K562 (cell line): ENCODE measurements at regions not wholly inside any gene's neighbourhood (a gene's known extent, or its start where the extent isn't known, plus 50 kb on each side); places are given as distances from the start of the nearest gene placed in this dataset.

Experiments
- ATAC-seq: fragments of 200-7000 bp; cut with Tn5 transposase; 3 replicates; pipeline ENCODE4 v1.9.1; 2020; ENCODE audit warnings: moderate library complexity
- BruUV-seq: library from RNA; stranded (reverse); fragments of 400-500 nt; replicated peaks from 2 replicates; lab custom pipeline; 2021; lab: Mats Ljungman, UMichigan
- CTCF ChIA-PET: fragments of 300-600 bp; formaldehyde crosslinking; extraction: SDS; loops from one replicate; lab custom pipeline; 2021; ENCODE audit warnings: low intra/inter-chr PET ratio; lab: Yijun Ruan, JAX
- POLR2A ChIA-PET: fragments of 300-600, 350-650 bp; sonication (Branson Sonifier 250); formaldehyde crosslinking; extraction: SDS; loops from one replicate; lab custom pipeline; 2021; ENCODE audit warnings: antibody characterized with exemption, inconsistent platforms; lab: Yijun Ruan, JAX
- DNase-seq, 4 experiments: peaks; one replicate each; pipeline versions ENCODE4 v3.0.0 to v3.0.0-alpha.2; 2011 to 2018; ENCODE audit warnings: low spot score in 3 of 4, mixed read lengths in 3 of 4; ENCODE audit errors: extremely low read depth in 1 of 4
- FAIRE-seq: peaks from 2 replicates; lab custom pipeline; 2011; peaks lifted over from hg19 to GRCh38; lab: Jason Lieb, UNC
- H2AFZ ChIP-seq: 2 replicates; pipeline ENCODE4 v1.6.0; 2011; ENCODE audit warnings: low read depth, low read length, control low read depth, inconsistent platforms
- H3K27ac ChIP-seq: fragments of 200-600 bp; 3 replicates; pipeline ENCODE4 v1.8.0; 2011; ENCODE audit warnings: low read depth, mild to moderate bottlenecking, control low read depth, inconsistent platforms, low read length, moderate library complexity, mixed read lengths; ENCODE audit errors: extremely low read depth
- H3K27me3 ChIP-seq, 2 experiments: fragments of 300-600 bp in 1 of 2; 2 replicates in 1 of 2; 3 replicates in 1 of 2; pipeline versions ENCODE4 v1.6.0 to v1.8.0; 2011; ENCODE audit warnings: inconsistent platforms in 2 of 2, low read length in 2 of 2, mild to moderate bottlenecking in 1 of 2, mixed read lengths in 1 of 2, moderate library complexity in 1 of 2; ENCODE audit not compliant: control insufficient read depth in 2 of 2, insufficient read depth in 2 of 2
- H3K36me3 ChIP-seq: fragments of 300-600 bp; 3 replicates; pipeline ENCODE4 v1.8.0; 2011; ENCODE audit warnings: mild to moderate bottlenecking, low read length, inconsistent platforms; ENCODE audit not compliant: control insufficient read depth, insufficient read depth
- H3K4me1 ChIP-seq, 2 experiments: fragments of 200-600 bp in 1 of 2; replicated peaks in 1 of 2; 2 replicates in 1 of 2; 3 replicates in 1 of 2; pipeline versions ENCODE4 v1.5.1 to v1.8.0; 2011; ENCODE audit warnings: inconsistent platforms in 2 of 2, low read length in 2 of 2, mild to moderate bottlenecking in 1 of 2, mixed read lengths in 1 of 2, moderate library complexity in 1 of 2; ENCODE audit not compliant: control insufficient read depth in 2 of 2, insufficient read depth in 2 of 2
- H3K4me2 ChIP-seq: 2 replicates; pipeline ENCODE4 v1.6.1; 2011; ENCODE audit warnings: low read length, control low read depth, inconsistent platforms, mixed read lengths; ENCODE audit not compliant: insufficient read depth
- H3K4me3 ChIP-seq: fragments of 200-600 bp; sonication (generic), shearing (Covaris generic); 2 replicates; pipeline ENCODE4 v1.5.1; 2016; ENCODE audit warnings: control low read depth, inconsistent platforms
- H3K79me2 ChIP-seq: fragments of 200-600 bp; 3 replicates; pipeline ENCODE4 v1.8.0; 2011; ENCODE audit warnings: low read length, inconsistent platforms; ENCODE audit not compliant: control insufficient read depth, insufficient read depth
- H3K9ac ChIP-seq, 2 experiments: 2 replicates each; pipeline versions ENCODE4 v1.6.0 to v1.6.1; 2011; ENCODE audit warnings: low read depth in 2 of 2, low read length in 2 of 2, control low read depth in 1 of 2, inconsistent platforms in 1 of 2, mild to moderate bottlenecking in 1 of 2, mixed read lengths in 1 of 2; ENCODE audit not compliant: insufficient read depth in 1 of 2
- H3K9me1 ChIP-seq: one replicate; pipeline ENCODE4 v1.6.0; 2011; ENCODE audit warnings: inconsistent platforms, mild to moderate bottlenecking, low read length, moderate library complexity; ENCODE audit not compliant: control insufficient read depth, insufficient read depth
- H3K9me3 ChIP-seq: replicated peaks from 2 replicates; pipeline ENCODE4 v1.5.1; 2011; ENCODE audit warnings: low read depth, low read length, inconsistent platforms; ENCODE audit not compliant: control insufficient read depth, insufficient read depth
- H4K20me1 ChIP-seq: replicated peaks from 2 replicates; pipeline ENCODE4 v1.6.1; 2011; ENCODE audit warnings: low read length, inconsistent platforms, mixed read lengths; ENCODE audit not compliant: control insufficient read depth, insufficient read depth
- CBX3 ChIP-seq, 2 experiments: IDR thresholded peaks; 1 replicate in 1 of 2; 2 replicates in 1 of 2; pipeline ENCODE4 v1.6.1; 2012; ENCODE audit warnings: inconsistent platforms in 2 of 2, low read length in 2 of 2, borderline replicate concordance in 1 of 2, control low read depth in 1 of 2
- CTBP1 ChIP-seq: fragments of 450-650 bp; IDR thresholded peaks from 2 replicates; pipeline ENCODE4 v1.6.1; 2016; ENCODE audit warnings: borderline replicate concordance
- DACH1 ChIP-seq: fragments of 450-650 bp; IDR thresholded peaks from 2 replicates; pipeline ENCODE4 v1.6.1; 2018; ENCODE audit not compliant: partially characterized antibody
- MYBL2 ChIP-seq, 2 experiments: fragments of 450-650 bp in 1 of 2; sonication (generic) in 1 of 2; formaldehyde crosslinking in 1 of 2; IDR thresholded peaks; 2 replicates each; pipeline versions ENCODE4 v1.6.1 to v1.8.1; 2017 to 2022; ENCODE audit warnings: borderline replicate concordance in 1 of 2, inconsistent platforms in 1 of 2, low read depth in 1 of 2, mild to moderate bottlenecking in 1 of 2, missing genetic modification reagents in 1 of 2, moderate library complexity in 1 of 2
- NFATC3 ChIP-seq: fragments of 450-650 bp; IDR thresholded peaks from 2 replicates; pipeline ENCODE4 v1.6.1; 2017; ENCODE audit warnings: mild to moderate bottlenecking
- OTX1 ChIP-seq: fragments of 450-650 bp; formaldehyde crosslinking; IDR thresholded peaks from 2 replicates; pipeline ENCODE4 v1.4.0; 2022; ENCODE audit warnings: mild to moderate bottlenecking
- SMAD2 ChIP-seq: fragments of 150-350 bp; IDR thresholded peaks from 2 replicates; pipeline ENCODE4 v1.6.1; 2014; ENCODE audit warnings: low read depth, mild to moderate bottlenecking, low read length
- ZBTB1 ChIP-seq: sonication (generic); formaldehyde crosslinking; IDR thresholded peaks from 2 replicates; pipeline ENCODE4 v1.8.1; 2023; ENCODE audit warnings: missing genetic modification reagents, low read depth, mild to moderate bottlenecking, borderline replicate concordance
- ZKSCAN3 ChIP-seq: fragments of 250-450 bp; sonication (Bioruptor Pico); IDR thresholded peaks from 2 replicates; pipeline ENCODE4 v1.4.0; 2020
- WGBS: fragments of 100-300 bp; shearing (Covaris generic); methylation state at CpG from one replicate; pipeline ENCODE4 v1.1.6; 2016; ENCODE audit warnings: low coverage, mixed read lengths; ENCODE audit not compliant: insufficient coverage; ENCODE audit errors: missing lambda C conversion rate; 5-methylcytosine and 5-hydroxymethylcytosine counted together
- in situ Hi-C: fragments of 300-500 bp; cut with MboI; formaldehyde crosslinking; loops from 4 replicates; pipeline ENCODE4 v1.15.0; 2018; ENCODE audit warnings: inconsistent platforms, mixed read lengths
- intact Hi-C: fragments of 100-400 bp; cut with micrococcal nuclease; formaldehyde crosslinking; loops from 2 replicates; pipeline ENCODE4 v1.14.2; 2022
- TF ChIP-seq, protein P1 (sequence below), 3 experiments: fragments of 200-800 bp in 1 of 3; fragments of 250-450 bp in 1 of 3; fragments of 450-650 bp in 1 of 3; sonication (Bioruptor Pico) in 1 of 3; sonication (Bioruptor generic) in 1 of 3; formaldehyde crosslinking in 1 of 3; IDR thresholded peaks; 2 replicates each; pipeline versions ENCODE4 v1.6.1 to v1.8.0; 2016 to 2022; ENCODE audit warnings: mild to moderate bottlenecking in 2 of 3, missing genetic modification characterization in 2 of 3, missing compliant biosample characterization in 1 of 3, moderate library complexity in 1 of 3
- TF ChIP-seq, protein P2 (sequence below), 2 experiments: fragments of 450-650 bp; IDR thresholded peaks; 2 replicates each; pipeline ENCODE4 v1.6.1; 2016; ENCODE audit warnings: mild to moderate bottlenecking in 2 of 2, borderline replicate concordance in 1 of 2, low read depth in 1 of 2, moderate library complexity in 1 of 2

DNA sequence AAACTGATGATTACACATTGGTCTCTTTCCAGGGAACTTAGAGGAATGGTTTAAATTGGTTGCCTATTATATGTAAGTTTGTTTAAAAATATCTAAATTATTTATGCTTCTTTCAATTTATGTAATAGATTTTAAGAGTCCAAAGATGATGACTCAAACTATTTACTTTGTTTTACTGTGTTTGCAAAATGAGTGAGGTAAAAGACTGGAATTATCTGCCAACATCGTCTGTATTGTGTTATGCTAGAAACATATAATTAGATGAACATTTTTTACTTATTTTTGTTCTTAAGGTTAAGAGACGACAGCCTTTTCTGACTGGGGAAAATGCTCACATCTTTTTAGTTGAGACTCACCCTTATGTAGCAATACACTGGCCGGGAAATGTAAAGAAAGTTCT is 51.1 kb upstream of the SYTL5 start:
- POLR2A ChIA-PET, result interaction anchor here (0.6 kb wide), 1 partner anchor 231 kb away, joined by 3 read pairs; no protein-coding TSS in a partner anchor
- CTCF ChIA-PET, result no interaction called here
- no peak for FAIRE-seq
- no peaks in the 10 kb centered on the region for H3K36me3 ChIP-seq
- no peak for ATAC-seq
- no peaks in the 10 kb centered on the region for H3K79me2 ChIP-seq
- H3K9me3 ChIP-seq, result no peaks in the 10 kb centered on the region
- H3K27me3 ChIP-seq, result no peaks in the 10 kb centered on the region; a peak in 1 of 5 replicates
- H3K4me3 ChIP-seq, result no peak overlapping the region
- no peak overlapping the region for H2AFZ ChIP-seq
- no peak overlapping the region for H3K9ac ChIP-seq
- H3K27ac ChIP-seq, result no peak overlapping the region
- H3K4me2 ChIP-seq, result no peak overlapping the region
- intact Hi-C loops, result no loop called here
- no peaks in the 10 kb centered on the region for H4K20me1 ChIP-seq
- no TSS peak for BruUV-seq
- no peak for DNase-seq
- in situ Hi-C loops, result no loop called here
- no peaks in the 10 kb centered on the region for H3K4me1 ChIP-seq
- TF ChIP-seq MYBL2 (IDR thresholded peaks at IDR 0.05; ENCODE audit: low read depth) (no peak), MYBL2 (CRISPR knock-in tag; IDR thresholded peaks at IDR 0.05; ENCODE audit: borderline replicate concordance) (no peak), SMAD2 (no peak), CBX3 (IDR thresholded peaks at IDR 0.05; ENCODE audit: borderline replicate concordance in 1 of 2, low read length in 2 of 2) (no peak), ZBTB1 (CRISPR knock-in tag) (no peak), OTX1 (CRISPR knock-in tag) (no peak), ZKSCAN3 (no peak), NFATC3 (no peak), CTBP1 (no peak), DACH1 (no peak)
- TF ChIP-seq, protein P1, sequence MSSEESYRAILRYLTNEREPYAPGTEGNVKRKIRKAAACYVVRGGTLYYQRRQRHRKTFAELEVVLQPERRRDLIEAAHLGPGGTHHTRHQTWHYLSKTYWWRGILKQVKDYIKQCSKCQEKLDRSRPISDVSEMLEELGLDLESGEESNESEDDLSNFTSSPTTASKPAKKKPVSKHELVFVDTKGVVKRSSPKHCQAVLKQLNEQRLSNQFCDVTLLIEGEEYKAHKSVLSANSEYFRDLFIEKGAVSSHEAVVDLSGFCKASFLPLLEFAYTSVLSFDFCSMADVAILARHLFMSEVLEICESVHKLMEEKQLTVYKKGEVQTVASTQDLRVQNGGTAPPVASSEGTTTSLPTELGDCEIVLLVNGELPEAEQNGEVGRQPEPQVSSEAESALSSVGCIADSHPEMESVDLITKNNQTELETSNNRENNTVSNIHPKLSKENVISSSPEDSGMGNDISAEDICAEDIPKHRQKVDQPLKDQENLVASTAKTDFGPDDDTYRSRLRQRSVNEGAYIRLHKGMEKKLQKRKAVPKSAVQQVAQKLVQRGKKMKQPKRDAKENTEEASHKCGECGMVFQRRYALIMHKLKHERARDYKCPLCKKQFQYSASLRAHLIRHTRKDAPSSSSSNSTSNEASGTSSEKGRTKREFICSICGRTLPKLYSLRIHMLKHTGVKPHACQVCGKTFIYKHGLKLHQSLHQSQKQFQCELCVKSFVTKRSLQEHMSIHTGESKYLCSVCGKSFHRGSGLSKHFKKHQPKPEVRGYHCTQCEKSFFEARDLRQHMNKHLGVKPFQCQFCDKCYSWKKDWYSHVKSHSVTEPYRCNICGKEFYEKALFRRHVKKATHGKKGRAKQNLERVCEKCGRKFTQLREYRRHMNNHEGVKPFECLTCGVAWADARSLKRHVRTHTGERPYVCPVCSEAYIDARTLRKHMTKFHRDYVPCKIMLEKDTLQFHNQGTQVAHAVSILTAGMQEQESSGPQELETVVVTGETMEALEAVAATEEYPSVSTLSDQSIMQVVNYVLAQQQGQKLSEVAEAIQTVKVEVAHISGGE (CRISPR knock-in tag; IDR thresholded peaks at IDR 0.05), result no peak
- TF ChIP-seq, protein P2, sequence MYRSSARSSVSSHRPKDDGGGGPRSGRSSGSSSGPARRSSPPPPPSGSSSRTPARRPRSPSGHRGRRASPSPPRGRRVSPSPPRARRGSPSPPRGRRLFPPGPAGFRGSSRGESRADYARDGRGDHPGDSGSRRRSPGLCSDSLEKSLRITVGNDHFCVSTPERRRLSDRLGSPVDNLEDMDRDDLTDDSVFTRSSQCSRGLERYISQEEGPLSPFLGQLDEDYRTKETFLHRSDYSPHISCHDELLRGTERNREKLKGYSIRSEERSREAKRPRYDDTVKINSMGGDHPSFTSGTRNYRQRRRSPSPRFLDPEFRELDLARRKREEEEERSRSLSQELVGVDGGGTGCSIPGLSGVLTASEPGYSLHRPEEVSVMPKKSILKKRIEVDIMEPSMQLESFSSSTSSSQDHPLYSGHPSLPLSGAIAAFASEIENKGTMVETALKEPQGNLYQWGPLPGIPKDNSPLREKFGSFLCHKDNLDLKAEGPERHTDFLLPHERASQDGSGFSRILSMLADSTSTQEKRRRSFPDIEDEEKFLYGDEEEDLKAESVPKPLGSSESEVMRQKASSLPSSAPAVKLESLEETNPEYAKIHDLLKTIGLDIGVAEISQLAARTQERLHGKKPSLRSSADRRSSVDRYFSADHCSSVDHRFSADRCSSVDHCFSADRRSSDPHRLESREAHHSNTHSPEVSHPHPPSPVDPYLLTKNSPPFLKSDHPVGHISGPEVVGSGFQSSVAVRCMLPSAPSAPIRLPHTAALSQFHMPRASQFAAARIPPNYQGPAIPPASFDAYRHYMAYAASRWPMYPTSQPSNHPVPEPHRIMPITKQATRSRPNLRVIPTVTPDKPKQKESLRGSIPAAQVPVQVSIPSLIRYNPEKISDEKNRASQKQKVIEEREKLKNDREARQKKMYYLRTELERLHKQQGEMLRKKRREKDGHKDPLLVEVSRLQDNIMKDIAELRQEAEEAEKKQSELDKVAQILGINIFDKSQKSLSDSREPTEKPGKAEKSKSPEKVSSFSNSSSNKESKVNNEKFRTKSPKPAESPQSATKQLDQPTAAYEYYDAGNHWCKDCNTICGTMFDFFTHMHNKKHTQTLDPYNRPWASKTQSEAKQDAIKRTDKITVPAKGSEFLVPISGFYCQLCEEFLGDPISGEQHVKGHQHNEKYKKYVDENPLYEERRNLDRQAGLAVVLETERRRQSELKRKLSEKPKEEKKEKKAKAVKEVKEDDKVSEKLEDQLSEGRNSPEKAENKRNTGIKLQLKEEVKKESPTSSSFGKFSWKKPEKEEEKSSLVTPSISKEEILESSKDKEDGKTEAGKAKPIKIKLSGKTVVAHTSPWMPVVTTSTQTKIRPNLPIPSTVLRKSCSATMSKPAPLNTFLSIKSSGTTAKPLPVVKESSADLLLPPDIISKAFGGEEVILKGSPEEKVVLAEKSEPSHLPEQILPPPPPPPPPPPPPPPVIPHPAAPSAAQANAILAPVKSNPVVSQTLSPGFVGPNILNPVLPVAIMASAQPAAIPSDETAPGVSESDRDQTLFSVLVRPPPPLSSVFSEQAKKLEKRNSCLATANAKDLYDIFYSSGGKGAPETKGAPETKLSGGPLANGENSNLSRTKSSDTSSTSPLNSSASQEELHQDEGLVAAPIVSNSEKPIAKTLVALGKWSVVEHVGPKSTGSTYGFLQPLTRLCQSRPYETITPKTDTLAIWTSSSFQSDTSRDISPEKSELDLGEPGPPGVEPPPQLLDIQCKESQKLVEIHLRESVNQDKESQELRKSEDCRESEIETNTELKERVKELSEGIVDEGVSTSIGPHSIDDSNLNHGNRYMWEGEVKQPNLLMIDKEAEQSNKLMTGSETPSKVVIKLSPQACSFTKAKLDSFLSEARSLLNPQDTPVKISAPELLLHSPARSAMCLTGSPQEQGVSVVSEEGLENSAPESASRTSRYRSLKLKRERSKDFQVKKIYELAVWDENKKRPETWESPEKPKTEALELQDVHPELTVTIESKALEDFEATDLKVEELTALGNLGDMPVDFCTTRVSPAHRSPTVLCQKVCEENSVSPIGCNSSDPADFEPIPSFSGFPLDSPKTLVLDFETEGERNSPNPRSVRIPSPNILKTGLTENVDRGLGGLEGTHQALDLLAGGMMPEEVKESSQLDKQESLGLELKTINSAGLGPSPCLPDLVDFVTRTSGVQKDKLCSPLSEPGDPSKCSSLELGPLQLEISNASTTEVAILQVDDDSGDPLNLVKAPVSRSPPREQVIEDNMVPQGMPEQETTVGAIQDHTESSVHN (IDR thresholded peaks at IDR 0.05; ENCODE audit: borderline replicate concordance in 1 of 2, low read depth in 1 of 2), result no peak
- no peaks in the 10 kb centered on the region for H3K9me1 ChIP-seq
- WGBS, result 0% methylated on average over 3 of the region's 3 CpGs
